Nephron progenitor cell (in vitro differentiated cells): ENCODE measurements at regions not wholly inside any gene's neighbourhood (a gene's known extent, or its start where the extent isn't known, plus 50 kb on each side); places are given as distances from the start of the nearest gene placed in this dataset.
"Not testable (repeated sequence)": the region's sequence is repeated elsewhere in the genome, so short reads cannot be mapped to it uniquely, and the experiment has no call there.

Experiments
- DNase-seq: peaks from one replicate; pipeline ENCODE4 v3.0.0; 2021
- H3K27ac Mint-ChIP-seq: 2 replicates; pipeline ENCODE4 v1.8.0; 2021; ENCODE audit warnings: mild to moderate bottlenecking, moderate library complexity, mixed read lengths
- H3K27me3 Mint-ChIP-seq: 2 replicates; pipeline ENCODE4 v1.8.0; 2021; ENCODE audit warnings: mild to moderate bottlenecking, low read depth, mixed read lengths; ENCODE audit not compliant: poor library complexity
- H3K36me3 Mint-ChIP-seq: 2 replicates; pipeline ENCODE4 v1.8.0; 2021; ENCODE audit warnings: low read depth, mixed read lengths
- H3K4me1 Mint-ChIP-seq: 2 replicates; pipeline ENCODE4 v1.8.0; 2021; ENCODE audit warnings: mixed read lengths
- H3K4me3 Mint-ChIP-seq: 2 replicates; pipeline ENCODE4 v1.8.0; 2021; ENCODE audit warnings: mild to moderate bottlenecking, moderate library complexity, mixed read lengths
- H3K9me3 Mint-ChIP-seq: 2 replicates; pipeline ENCODE4 v1.8.0; 2021; ENCODE audit warnings: mild to moderate bottlenecking, moderate library complexity, mixed read lengths
- TF ChIP-seq, protein P1 (sequence below): fragments of 200-600 bp; sonication (generic); IDR thresholded peaks from 2 replicates; pipeline ENCODE4 v1.5.0; 2021; ENCODE audit warnings: antibody characterized with exemption

DNA sequence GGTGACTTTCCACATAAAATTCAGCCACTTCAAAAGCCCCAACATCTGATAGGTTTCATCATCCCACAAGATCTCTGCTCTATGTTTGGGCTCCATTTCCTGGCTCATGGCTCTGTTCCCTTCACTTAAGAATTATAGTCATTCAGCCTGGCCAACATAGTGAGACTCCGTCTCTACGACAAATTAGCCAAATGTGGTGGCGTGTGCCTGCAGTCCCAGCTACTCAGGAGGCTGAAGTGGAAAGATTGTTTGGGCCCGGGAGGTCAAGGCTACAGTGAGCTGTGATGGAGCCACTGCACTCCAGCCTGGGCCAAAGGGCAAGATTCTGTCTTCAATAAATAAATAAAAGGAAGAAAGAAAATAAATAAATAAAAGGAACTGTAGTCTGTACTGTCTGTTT, 57.9 kb upstream of the CTSV start:
- Mint-ChIP-seq H3K4me3 (no peak overlapping the region), H3K27me3 (peaks cover 3% of the 10 kb centered on the region), H3K9me3 (no peaks in the 10 kb centered on the region), H3K36me3 (no peaks in the 10 kb centered on the region), H3K4me1 (no peaks in the 10 kb centered on the region), H3K27ac (no peak overlapping the region)
- TF ChIP-seq, protein P1, sequence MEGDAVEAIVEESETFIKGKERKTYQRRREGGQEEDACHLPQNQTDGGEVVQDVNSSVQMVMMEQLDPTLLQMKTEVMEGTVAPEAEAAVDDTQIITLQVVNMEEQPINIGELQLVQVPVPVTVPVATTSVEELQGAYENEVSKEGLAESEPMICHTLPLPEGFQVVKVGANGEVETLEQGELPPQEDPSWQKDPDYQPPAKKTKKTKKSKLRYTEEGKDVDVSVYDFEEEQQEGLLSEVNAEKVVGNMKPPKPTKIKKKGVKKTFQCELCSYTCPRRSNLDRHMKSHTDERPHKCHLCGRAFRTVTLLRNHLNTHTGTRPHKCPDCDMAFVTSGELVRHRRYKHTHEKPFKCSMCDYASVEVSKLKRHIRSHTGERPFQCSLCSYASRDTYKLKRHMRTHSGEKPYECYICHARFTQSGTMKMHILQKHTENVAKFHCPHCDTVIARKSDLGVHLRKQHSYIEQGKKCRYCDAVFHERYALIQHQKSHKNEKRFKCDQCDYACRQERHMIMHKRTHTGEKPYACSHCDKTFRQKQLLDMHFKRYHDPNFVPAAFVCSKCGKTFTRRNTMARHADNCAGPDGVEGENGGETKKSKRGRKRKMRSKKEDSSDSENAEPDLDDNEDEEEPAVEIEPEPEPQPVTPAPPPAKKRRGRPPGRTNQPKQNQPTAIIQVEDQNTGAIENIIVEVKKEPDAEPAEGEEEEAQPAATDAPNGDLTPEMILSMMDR = no peak
- DNase-seq = no peak

- H3K9me3 Mint-ChIP-seq, H3K36me3 Mint-ChIP-seq, H3K27ac Mint-ChIP-seq: not testable (repeated sequence)
- Mint-ChIP-seq H3K4me3 (peak overlapping the region; percentile 14), H3K4me1 (peaks cover 14% of the 10 kb centered on the region), H3K27me3 (peaks cover 13% of the 10 kb centered on the region)
- DNase-seq = peak; percentile 42
Observed at GRCh38 chr9:97089361-97089760, 50.4 kb upstream of the CTSV start.
